ENCODE measurements at regions not wholly inside any gene's neighbourhood (a gene's known extent, or its start where the extent isn't known, plus 50 kb on each side); places are given as distances from the start of the nearest gene placed in this dataset.

- no peaks in the 10 kb centered on the region for H3K9me3 ChIP-seq
- DNase-seq (no peak), ATAC-seq (no peak)
- no peaks in the 10 kb centered on the region for H3K4me1 ChIP-seq
- no peaks in the 10 kb centered on the region for H3K36me3 ChIP-seq
- H3K27ac ChIP-seq = no peak overlapping the region
- in situ Hi-C loops (cut with MboI; ENCODE audit: low sequenced_read_pairs in 4 of 4) = no loop called here
- TF ChIP-seq POLR2A (IDR thresholded peaks at IDR 0.05) = no peak
- no peak for TF ChIP-seq CTCF (IDR thresholded peaks at IDR 0.05 in 4 of 5, conservative IDR thresholded peaks at IDR 0.05 in 1 of 5)
- no peaks in the 10 kb centered on the region for H3K27me3 ChIP-seq
- H3K4me3 ChIP-seq = no peak overlapping the region
- intact Hi-C loops (cut with DNase I; ENCODE audit: low total_unique reads) = no loop called here
Observed at GRCh38 chr15:36362509-36362915, 216.9 kb upstream of the CDIN1 start.

- no peak for ATAC-seq
Observed at GRCh38 chr15:36363335-36363734, 216.1 kb upstream of the CDIN1 start.

GRCh38 chr15:36364377-36364776, 215.0 kb upstream of the CDIN1 start:
- no peak for DNase-seq
- in situ Hi-C loops (cut with MboI; ENCODE audit: low sequenced_read_pairs in 4 of 4) = no loop called here
- no peak for ATAC-seq

More at GRCh38 chr15:36363335-36363734, 216.1 kb upstream of the CDIN1 start:
- H3K27ac ChIP-seq = no peak overlapping the region
- no peaks in the 10 kb centered on the region for H3K36me3 ChIP-seq
- DNase-seq = no peak
- intact Hi-C loops (cut with DNase I; ENCODE audit: low total_unique reads) = no loop called here
- no peaks in the 10 kb centered on the region for H3K27me3 ChIP-seq
- TF ChIP-seq POLR2A (IDR thresholded peaks at IDR 0.05) = no peak
- no peak for TF ChIP-seq CTCF (IDR thresholded peaks at IDR 0.05 in 4 of 5, conservative IDR thresholded peaks at IDR 0.05 in 1 of 5)
- H3K4me3 ChIP-seq = no peak overlapping the region
- no peaks in the 10 kb centered on the region for H3K4me1 ChIP-seq
- in situ Hi-C loops (cut with MboI; ENCODE audit: low sequenced_read_pairs in 4 of 4) = no loop called here
- no peaks in the 10 kb centered on the region for H3K9me3 ChIP-seq

GRCh38 chr15:36365963-36366362, 213.5 kb upstream of the CDIN1 start:
- intact Hi-C loops (cut with DNase I; ENCODE audit: low total_unique reads) (no loop called here), in situ Hi-C loops (cut with MboI; ENCODE audit: low sequenced_read_pairs in 4 of 4) (no loop called here)
- TF ChIP-seq POLR2A (IDR thresholded peaks at IDR 0.05) = no peak
- TF ChIP-seq CTCF (IDR thresholded peaks at IDR 0.05 in 4 of 5, conservative IDR thresholded peaks at IDR 0.05 in 1 of 5) = no peak
- no peaks in the 10 kb centered on the region for H3K9me3 ChIP-seq
- no peak overlapping the region for H3K27ac ChIP-seq
- H3K36me3 ChIP-seq = no peaks in the 10 kb centered on the region
- ATAC-seq (no peak), DNase-seq (no peak)
- H3K4me1 ChIP-seq = no peaks in the 10 kb centered on the region
- no peak overlapping the region for H3K4me3 ChIP-seq
- H3K27me3 ChIP-seq = no peaks in the 10 kb centered on the region

More at GRCh38 chr15:36364377-36364776, 215.0 kb upstream of the CDIN1 start:
- H3K27ac ChIP-seq = no peak overlapping the region
- no peaks in the 10 kb centered on the region for H3K27me3 ChIP-seq
- no peaks in the 10 kb centered on the region for H3K9me3 ChIP-seq
- intact Hi-C loops (cut with DNase I; ENCODE audit: low total_unique reads) = no loop called here
- H3K4me1 ChIP-seq = no peaks in the 10 kb centered on the region
- no peaks in the 10 kb centered on the region for H3K36me3 ChIP-seq
- no peak overlapping the region for H3K4me3 ChIP-seq
- TF ChIP-seq POLR2A (IDR thresholded peaks at IDR 0.05) (no peak), CTCF (IDR thresholded peaks at IDR 0.05 in 4 of 5, conservative IDR thresholded peaks at IDR 0.05 in 1 of 5) (no peak)

GRCh38 chr15:36370051-36370730, 209.2 kb upstream of the CDIN1 start:
- Histone ChIP-seq H3K4me1 (no peaks in the 10 kb centered on the region), H3K4me3 (no peak overlapping the region), H3K9me3 (no peaks in the 10 kb centered on the region), H3K36me3 (no peaks in the 10 kb centered on the region), H3K27me3 (no peaks in the 10 kb centered on the region), H3K27ac (no peak overlapping the region)
- in situ Hi-C loops (cut with MboI; ENCODE audit: low sequenced_read_pairs in 4 of 4) = no loop called here
- ATAC-seq (no peak), DNase-seq (no peak)
- intact Hi-C loops (cut with DNase I; ENCODE audit: low total_unique reads) = no loop called here
- no peak for TF ChIP-seq POLR2A (IDR thresholded peaks at IDR 0.05)
- no peak for TF ChIP-seq CTCF (IDR thresholded peaks at IDR 0.05 in 4 of 5, conservative IDR thresholded peaks at IDR 0.05 in 1 of 5)
